Bone marrow (tissue), 2 donors: ENCODE measurements at regions not wholly inside any gene's neighbourhood (a gene's known extent, or its start where the extent isn't known, plus 50 kb on each side); places are given as distances from the start of the nearest gene placed in this dataset.

ENCODE experiments used
- DNase-seq, 2 donors: peaks; one replicate each; lab custom pipeline; 2025; lab: John Stamatoyannopoulos, UW

GRCh38 chr5:88544136-88544645 is 275.5 kb upstream of the TMEM161B start:
- no peak for DNase-seq

- DNase-seq, result no peak
Observed at GRCh38 chr5:88542786-88543185, 274.1 kb upstream of the TMEM161B start.

- no peak for DNase-seq
Observed at GRCh38 chr5:88540471-88541115, 271.9 kb upstream of the TMEM161B start.

GRCh38 chr5:88539693-88540365 is 271.2 kb upstream of the TMEM161B start:
- no peak for DNase-seq

- no peak for DNase-seq
Observed at GRCh38 chr5:88539026-88539425, 270.4 kb upstream of the TMEM161B start.

GRCh38 chr5:88536146-88536545 is 267.5 kb upstream of the TMEM161B start:
- no peak for DNase-seq

GRCh38 chr5:88524941-88525340 is 256.3 kb upstream of the TMEM161B start:
- no peak for DNase-seq

- no peak for DNase-seq
Observed at GRCh38 chr5:88519066-88519465, 250.4 kb upstream of the TMEM161B start.

GRCh38 chr5:88518131-88519016 is 249.7 kb upstream of the TMEM161B start:
- no peak for DNase-seq

GRCh38 chr5:88515881-88516819 is 247.5 kb upstream of the TMEM161B start:
- DNase-seq, result no peak

GRCh38 chr5:88515068-88515467 is 246.4 kb upstream of the TMEM161B start:
- no peak for DNase-seq

- DNase-seq, result no peak
Observed at GRCh38 chr5:88509403-88509802, 240.8 kb upstream of the TMEM161B start.

- no peak for DNase-seq
Observed at GRCh38 chr5:88507261-88507660, 238.6 kb upstream of the TMEM161B start.

- no peak for DNase-seq
Observed at GRCh38 chr5:88503406-88503805, 234.8 kb upstream of the TMEM161B start.

- DNase-seq, result no peak
Observed at GRCh38 chr5:88503041-88503345, 234.3 kb upstream of the TMEM161B start.

GRCh38 chr5:88502179-88503040 is 233.8 kb upstream of the TMEM161B start:
- DNase-seq, result peak in 1 of 2 donors; percentile 27

- DNase-seq, result no peak
Observed at GRCh38 chr5:88495810-88496209, 227.2 kb upstream of the TMEM161B start.

- DNase-seq, result no peak
Observed at GRCh38 chr5:88490874-88491273, 222.2 kb upstream of the TMEM161B start.

- DNase-seq, result no peak
Observed at GRCh38 chr5:88489364-88489763, 220.7 kb upstream of the TMEM161B start.

- no peak for DNase-seq
Observed at GRCh38 chr5:88488561-88488960, 219.9 kb upstream of the TMEM161B start.

GRCh38 chr5:88488130-88488529 is 219.5 kb upstream of the TMEM161B start:
- no peak for DNase-seq
